ENCODE measurements at regions not wholly inside any gene's neighbourhood (a gene's known extent, or its start where the extent isn't known, plus 50 kb on each side); places are given as distances from the start of the nearest gene placed in this dataset.

- TF ChIP-seq POLR2AphosphoS5 (IDR thresholded peaks at IDR 0.05; ENCODE audit: borderline replicate concordance, low read depth, low read length) (no peak), EZH2 (IDR thresholded peaks at IDR 0.05) (no peak), FOXP2 (optimal IDR thresholded peaks at IDR 0.05; ENCODE audit: control extremely low read depth, extremely low read length, insufficient read depth) (no peak)
Measured at GRCh38 chr5:124678468-124678867, 68.0 kb downstream of the ZNF608 start.
